ENCODE measurements at regions not wholly inside any gene's neighbourhood (a gene's known extent, or its start where the extent isn't known, plus 50 kb on each side); places are given as distances from the start of the nearest gene placed in this dataset.
"Not testable (repeated sequence)": the region's sequence is repeated elsewhere in the genome, so short reads cannot be mapped to it uniquely, and the experiment has no call there.

- not testable (repeated sequence) for TF ChIP-seq ZNF24 (IDR thresholded peaks at IDR 0.05); MAX (IDR thresholded peaks at IDR 0.05); ZNF331 (CRISPR knock-in tag; IDR thresholded peaks at IDR 0.05); PBX3 (CRISPR knock-in tag; IDR thresholded peaks at IDR 0.05; ENCODE audit: borderline replicate concordance); CTCF (CRISPR knock-in tag; IDR thresholded peaks at IDR 0.05); NFE2L1 (CRISPR knock-in tag; IDR thresholded peaks at IDR 0.05; ENCODE audit: borderline replicate concordance)
Measured at GRCh38 chr4:118631321-118632050, 53.7 kb upstream of the METTL14 start.

Measured in HepG2 (cell line).